NOMO-1 (cell line): ENCODE measurements at regions not wholly inside any gene's neighbourhood (a gene's known extent, or its start where the extent isn't known, plus 50 kb on each side); places are given as distances from the start of the nearest gene placed in this dataset.
"Not testable (repeated sequence)": the region's sequence is repeated elsewhere in the genome, so short reads cannot be mapped to it uniquely, and the experiment has no call there.

Experiments used
- DNase-seq, 2 experiments: peaks; one replicate each; lab custom pipeline; 2025; ENCODE audit not compliant: unreplicated experiment in 2 of 2; lab: John Stamatoyannopoulos, UW

- no peak for DNase-seq
Observed at GRCh38 chr5:52139888-52140615, 647.7 kb upstream of the ITGA1 start.

DNA sequence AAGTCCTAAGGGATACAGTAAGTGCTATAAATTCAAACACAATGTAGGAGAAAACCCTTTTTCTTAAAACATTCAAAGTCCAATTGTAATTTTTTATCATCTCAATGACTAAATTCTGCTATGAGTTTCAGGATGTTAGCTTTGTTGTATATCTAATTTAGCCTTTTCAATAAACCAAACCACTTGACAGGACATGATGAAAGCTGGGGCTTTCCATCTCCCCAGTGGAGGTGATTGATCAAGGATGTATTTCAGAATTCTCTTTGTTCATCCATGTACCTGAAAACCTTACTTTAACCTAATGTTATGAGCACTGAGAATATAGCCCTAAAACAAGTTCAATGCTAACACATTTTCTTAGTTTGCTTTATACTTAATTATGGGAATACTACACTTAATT is 639.0 kb upstream of the ITGA1 start:
- DNase-seq: no peak

- DNase-seq: no peak
Observed at GRCh38 chr5:52150501-52150900, 637.2 kb upstream of the ITGA1 start.

- not testable (repeated sequence) for DNase-seq
Observed at GRCh38 chr5:52156809-52157208, 630.9 kb upstream of the ITGA1 start.

DNA sequence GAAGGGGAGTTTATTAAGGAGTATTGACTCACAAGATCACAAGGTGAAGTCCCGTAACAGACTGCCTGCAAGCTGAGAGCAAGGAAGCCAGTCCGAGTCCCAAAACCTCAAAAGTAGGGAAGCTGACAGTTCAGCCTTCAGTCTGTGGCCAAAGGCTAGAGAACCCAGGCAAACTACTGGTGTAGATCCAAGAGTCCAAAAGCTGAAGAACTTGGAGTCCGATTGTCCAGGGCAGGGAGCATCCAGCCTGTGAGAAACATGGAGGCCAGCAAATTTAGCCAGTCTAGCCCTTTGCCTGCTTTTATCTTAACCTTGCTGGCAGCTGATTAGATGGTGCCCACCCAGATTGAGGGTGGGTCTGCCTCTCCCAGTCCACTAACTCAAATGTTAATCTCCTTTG is 621.9 kb upstream of the ITGA1 start:
- DNase-seq: not testable (repeated sequence)

GRCh38 chr5:52173133-52173532 is 614.6 kb upstream of the ITGA1 start:
- no peak for DNase-seq

DNA sequence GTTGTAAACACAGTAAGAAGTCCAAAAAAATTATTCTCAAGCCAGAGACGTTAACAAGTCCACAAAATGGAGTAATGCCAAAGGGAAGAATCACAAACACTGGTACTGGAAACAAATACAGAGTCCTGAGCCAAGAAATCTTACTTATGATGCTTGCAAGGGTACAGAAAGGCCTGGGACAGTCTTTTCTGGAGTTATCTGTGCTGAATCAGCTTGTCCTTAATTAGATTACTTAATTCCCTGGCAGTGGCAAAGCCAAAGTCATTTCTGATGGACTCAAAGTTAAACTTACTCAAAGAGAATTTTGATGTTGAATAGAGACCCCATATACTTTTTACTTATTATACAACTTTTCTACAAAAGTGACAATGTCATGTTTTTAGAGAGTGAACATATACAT is 610.5 kb upstream of the ITGA1 start:
- DNase-seq: no peak

- DNase-seq: no peak
Observed at GRCh38 chr5:52181403-52181802, 606.3 kb upstream of the ITGA1 start.

DNA sequence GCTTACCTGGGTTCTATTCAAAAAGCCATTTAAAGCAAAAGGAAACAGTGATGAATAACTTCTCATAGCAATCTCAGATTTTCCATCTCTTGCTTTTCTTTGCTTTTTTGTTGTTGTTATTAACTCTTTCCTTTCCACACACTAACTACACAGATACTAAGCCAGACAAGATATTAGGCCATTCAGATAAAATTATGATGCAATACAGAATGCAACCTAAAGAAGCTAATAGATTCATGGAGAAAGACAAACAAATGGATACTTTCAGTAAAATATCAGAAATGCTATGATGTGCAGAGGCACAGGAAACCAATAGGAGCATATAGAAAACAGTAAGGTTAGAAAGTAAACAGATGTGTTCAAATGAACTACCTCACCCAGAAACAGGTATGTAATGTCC is 597.0 kb upstream of the ITGA1 start:
- no peak for DNase-seq

- DNase-seq: no peak
Observed at GRCh38 chr5:52199833-52200232, 587.9 kb upstream of the ITGA1 start.

DNA sequence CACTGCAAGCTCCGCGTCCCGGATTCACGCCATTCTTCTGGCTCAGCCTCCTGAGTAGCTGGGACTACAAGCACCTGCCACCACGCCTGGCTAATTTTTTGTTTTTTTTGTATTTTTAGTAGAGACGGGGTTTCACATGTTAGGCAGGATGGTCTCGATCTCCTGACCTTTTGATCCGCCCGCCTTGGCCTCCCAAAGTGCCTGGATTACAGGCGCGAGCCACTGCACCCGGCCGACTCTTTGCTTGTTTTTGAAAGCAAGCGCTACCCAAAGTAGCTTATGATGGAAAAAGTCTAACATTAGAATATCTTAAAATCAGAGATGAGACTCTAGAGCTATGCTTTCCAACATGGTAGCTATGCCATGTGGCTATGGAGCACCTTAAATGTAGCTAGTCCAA is 585.5 kb upstream of the ITGA1 start:
- DNase-seq: no peak

DNA sequence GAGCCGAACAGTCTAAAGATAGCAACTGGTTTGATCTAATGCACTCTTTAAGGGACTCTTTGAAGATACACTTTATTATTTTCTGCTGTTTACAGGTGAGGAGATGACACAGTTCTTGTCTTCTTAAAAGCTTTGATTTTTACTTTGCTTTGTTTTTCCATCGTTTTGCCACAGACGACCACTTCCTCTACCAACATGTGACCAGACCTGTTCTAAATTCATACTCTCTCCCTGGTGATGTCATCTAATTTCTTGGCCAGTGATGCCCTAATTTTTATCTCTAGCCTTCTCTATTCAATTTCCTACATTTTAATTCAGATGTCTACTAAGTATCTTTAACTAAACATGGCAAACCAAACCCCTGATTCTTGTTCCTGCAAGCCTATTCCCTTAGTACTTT is 583.4 kb upstream of the ITGA1 start:
- no peak for DNase-seq
